HG02642 (cell line): ENCODE measurements at regions not wholly inside any gene's neighbourhood (a gene's known extent, or its start where the extent isn't known, plus 50 kb on each side); places are given as distances from the start of the nearest gene placed in this dataset.
A peak's percentile ranks its signal among the peaks of the same experiment; 100 is the strongest.

Experiments used
- ATAC-seq: cut with Tn5 transposase; IDR thresholded peaks from one replicate; pipeline ENCODE4 v1.9.1; 2021; ENCODE audit warnings: mild to moderate bottlenecking; ENCODE audit not compliant: unreplicated experiment, poor library complexity

GRCh38 chr11:10641912-10642697, 51.5 kb downstream of the IRAG1 start:
- no peak for ATAC-seq

- peak; percentile 86 for ATAC-seq
Observed at GRCh38 chr11:10641177-10641911, 52.2 kb downstream of the IRAG1 start.

- ATAC-seq, result no peak
Observed at GRCh38 chr11:10640308-10640707, 53.2 kb downstream of the IRAG1 start.

GRCh38 chr11:10639350-10639749, 54.2 kb downstream of the IRAG1 start:
- no peak for ATAC-seq

- no peak for ATAC-seq
Observed at GRCh38 chr11:10638316-10638925, 55.1 kb downstream of the IRAG1 start.

GRCh38 chr11:10637731-10638151, 55.8 kb downstream of the IRAG1 start:
- no peak for ATAC-seq

- ATAC-seq, result no peak
Observed at GRCh38 chr11:10634407-10634806, 59.1 kb downstream of the IRAG1 start.

GRCh38 chr11:10633261-10633660, 60.3 kb downstream of the IRAG1 start:
- ATAC-seq, result no peak

GRCh38 chr11:10632483-10632882, 61.1 kb downstream of the IRAG1 start:
- no peak for ATAC-seq

GRCh38 chr11:10631761-10632160, 61.8 kb downstream of the IRAG1 start:
- no peak for ATAC-seq

GRCh38 chr11:10629411-10630002, 61.0 kb upstream of the LYVE1 start:
- ATAC-seq, result no peak

GRCh38 chr11:10628508-10629236, 60.2 kb upstream of the LYVE1 start:
- ATAC-seq, result no peak

GRCh38 chr11:10627816-10628215, 59.4 kb upstream of the LYVE1 start:
- no peak for ATAC-seq

GRCh38 chr11:10627291-10627690, 58.8 kb upstream of the LYVE1 start:
- no peak for ATAC-seq

- no peak for ATAC-seq
Observed at GRCh38 chr11:10625982-10626311, 57.5 kb upstream of the LYVE1 start.

GRCh38 chr11:10625281-10625981, 57.0 kb upstream of the LYVE1 start:
- ATAC-seq, result no peak

GRCh38 chr11:10623797-10624761, 55.6 kb upstream of the LYVE1 start:
- no peak for ATAC-seq

GRCh38 chr11:10622957-10623791, 54.7 kb upstream of the LYVE1 start:
- no peak for ATAC-seq
